OCI-LY3 (cell line): ENCODE measurements at regions not wholly inside any gene's neighbourhood (a gene's known extent, or its start where the extent isn't known, plus 50 kb on each side); places are given as distances from the start of the nearest gene placed in this dataset.

Experiments used
- H2AFZ ChIP-seq: fragments of 200-600, 300-600 bp; shearing (Covaris generic); 2 replicates; pipeline ENCODE4 v1.6.0; 2014; ENCODE audit warnings: antibody characterized with exemption, low read depth, low read length
- H3K27ac ChIP-seq: fragments of 200-600, 300-600 bp; sonication (generic); 2 replicates; pipeline ENCODE4 v1.5.1; 2014; ENCODE audit warnings: mild to moderate bottlenecking, low read length, moderate library complexity, mixed read lengths
- H3K27me3 ChIP-seq: fragments of 200-600, 300-600 bp; sonication (generic); 2 replicates; pipeline ENCODE4 v1.6.1; 2014; ENCODE audit warnings: low read depth, low read length, mixed read lengths
- H3K36me3 ChIP-seq: fragments of 200-600, 300-600 bp; sonication (generic); replicated peaks from 2 replicates; pipeline ENCODE3; 2014; ENCODE audit warnings: low read depth, low read length, mixed read lengths
- H3K4me1 ChIP-seq: fragments of 300-600, 200-600 bp; sonication (generic); 2 replicates; pipeline ENCODE4 v1.6.1; 2014; ENCODE audit warnings: low read length, mixed read lengths
- H3K4me2 ChIP-seq: fragments of 200-600, 300-600 bp; sonication (generic); 2 replicates; pipeline ENCODE4 v1.6.1; 2014; ENCODE audit warnings: low read length, mixed read lengths
- H3K4me3 ChIP-seq: fragments of 300-600, 200-600 bp; sonication (generic); 2 replicates; pipeline ENCODE4 v1.5.1; 2014; ENCODE audit warnings: antibody characterized with exemption, mild to moderate bottlenecking, low read length, moderate library complexity
- H3K79me2 ChIP-seq: fragments of 300-600, 200-600 bp; shearing (Covaris generic); 2 replicates; pipeline ENCODE4 v1.6.1; 2014; ENCODE audit warnings: mild to moderate bottlenecking, low read length, mixed read lengths
- H3K9ac ChIP-seq: fragments of 300-600, 200-600 bp; shearing (Covaris generic); 2 replicates; pipeline ENCODE4 v1.6.0; 2014; ENCODE audit warnings: mild to moderate bottlenecking, low read length, moderate library complexity
- H3K9me3 ChIP-seq: fragments of 200-600, 300-600 bp; shearing (Covaris generic); 2 replicates; pipeline ENCODE4 v1.6.1; 2014; ENCODE audit warnings: low read length, mixed read lengths; ENCODE audit not compliant: insufficient read depth
- H4K20me1 ChIP-seq: fragments of 200-600, 300-600 bp; sonication (generic); 2 replicates; pipeline ENCODE4 v1.6.1; 2016; ENCODE audit warnings: low read length, mixed read lengths; ENCODE audit not compliant: insufficient read depth
- CTCF ChIP-seq: fragments of 200-600, 300-600 bp; sonication (generic); IDR thresholded peaks from 2 replicates; pipeline ENCODE4 v1.5.1; 2014; ENCODE audit warnings: antibody characterized with exemption, low read length, low read depth
- EZH2phosphoT487 ChIP-seq: fragments of 200-600 bp; shearing (Covaris generic); IDR thresholded peaks from 2 replicates; pipeline ENCODE4 v1.6.1; 2018; ENCODE audit warnings: antibody characterized with exemption, mixed run types, low read depth

- no peaks in the 10 kb centered on the region for H3K36me3 ChIP-seq
- H3K4me1 ChIP-seq, result no peaks in the 10 kb centered on the region
- no peak overlapping the region for H3K4me2 ChIP-seq
Observed at GRCh38 chrX:113892891-113893290, 691.0 kb upstream of the HTR2C start.

GRCh38 chrX:113892401-113892800 is 691.5 kb upstream of the HTR2C start:
- TF ChIP-seq EZH2phosphoT487, result no peak
- no peak for TF ChIP-seq CTCF
- H4K20me1 ChIP-seq, result no peaks in the 10 kb centered on the region
- no peak overlapping the region for H3K27ac ChIP-seq

More at GRCh38 chrX:113892891-113893290, 691.0 kb upstream of the HTR2C start:
- Histone ChIP-seq H3K27me3 (no peaks in the 10 kb centered on the region), H3K27ac (no peak overlapping the region), H3K9me3 (no peaks in the 10 kb centered on the region), H2AFZ (no peak overlapping the region), H3K9ac (no peak overlapping the region), H3K79me2 (no peaks in the 10 kb centered on the region), H4K20me1 (no peaks in the 10 kb centered on the region), H3K4me3 (no peak overlapping the region)
- TF ChIP-seq EZH2phosphoT487 (no peak), CTCF (no peak)

GRCh38 chrX:113873056-113873455 is 710.8 kb upstream of the HTR2C start:
- no peak overlapping the region for H3K4me2 ChIP-seq
- H3K9me3 ChIP-seq, result no peaks in the 10 kb centered on the region
- H3K79me2 ChIP-seq, result no peaks in the 10 kb centered on the region
- no peak overlapping the region for H3K9ac ChIP-seq
- H3K27ac ChIP-seq, result no peak overlapping the region
- no peak overlapping the region for H2AFZ ChIP-seq
- peaks cover 10% of the 10 kb centered on the region for H3K4me1 ChIP-seq
- H3K4me3 ChIP-seq, result no peak overlapping the region
- no peaks in the 10 kb centered on the region for H3K27me3 ChIP-seq
- H3K36me3 ChIP-seq, result no peaks in the 10 kb centered on the region
- TF ChIP-seq CTCF (no peak), EZH2phosphoT487 (no peak)
- no peaks in the 10 kb centered on the region for H4K20me1 ChIP-seq

More at GRCh38 chrX:113892401-113892800, 691.5 kb upstream of the HTR2C start:
- Histone ChIP-seq H3K27me3 (no peaks in the 10 kb centered on the region), H3K9ac (no peak overlapping the region), H3K79me2 (no peaks in the 10 kb centered on the region), H3K9me3 (no peaks in the 10 kb centered on the region), H3K4me3 (no peak overlapping the region), H2AFZ (no peak overlapping the region), H3K4me2 (no peak overlapping the region), H3K4me1 (no peaks in the 10 kb centered on the region), H3K36me3 (no peaks in the 10 kb centered on the region)

- H3K27me3 ChIP-seq, result no peaks in the 10 kb centered on the region
- no peak overlapping the region for H3K4me2 ChIP-seq
- H3K4me1 ChIP-seq, result no peaks in the 10 kb centered on the region
- H2AFZ ChIP-seq, result no peak overlapping the region
- no peak overlapping the region for H3K4me3 ChIP-seq
- no peaks in the 10 kb centered on the region for H3K79me2 ChIP-seq
- no peaks in the 10 kb centered on the region for H4K20me1 ChIP-seq
- no peak overlapping the region for H3K27ac ChIP-seq
- H3K9ac ChIP-seq, result no peak overlapping the region
- H3K36me3 ChIP-seq, result no peaks in the 10 kb centered on the region
- TF ChIP-seq CTCF (no peak), EZH2phosphoT487 (no peak)
- H3K9me3 ChIP-seq, result no peaks in the 10 kb centered on the region
Observed at GRCh38 chrX:113868711-113869110, 715.2 kb upstream of the HTR2C start.
